Effector CD4-positive, alpha-beta T cell (primary cell): ENCODE measurements at regions not wholly inside any gene's neighbourhood (a gene's known extent, or its start where the extent isn't known, plus 50 kb on each side); places are given as distances from the start of the nearest gene placed in this dataset.
"Not testable (repeated sequence)": the region's sequence is repeated elsewhere in the genome, so short reads cannot be mapped to it uniquely, and the experiment has no call there.

ENCODE experiments used
- DNase-seq: peaks from one replicate; pipeline ENCODE4 v3.0.0-alpha.2; 2020

GRCh38 chr1:56263908-56264307 is 315.5 kb downstream of the PLPP3 start:
- no peak for DNase-seq

- no peak for DNase-seq
These were observed 321.0 kb downstream of the PLPP3 start for GRCh38 chr1:56258371-56258770.

GRCh38 chr1:56257726-56258125 is 321.6 kb downstream of the PLPP3 start:
- DNase-seq: no peak

- DNase-seq: no peak
These were observed 323.0 kb downstream of the PLPP3 start for GRCh38 chr1:56256153-56257000.

- no peak for DNase-seq
These were observed 323.7 kb downstream of the PLPP3 start for GRCh38 chr1:56255516-56256152.

GRCh38 chr1:56254130-56254529 is 325.2 kb downstream of the PLPP3 start:
- no peak for DNase-seq

GRCh38 chr1:56250809-56251208 is 328.6 kb downstream of the PLPP3 start:
- no peak for DNase-seq

GRCh38 chr1:56249234-56249633 is 330.1 kb downstream of the PLPP3 start:
- no peak for DNase-seq

GRCh38 chr1:56248138-56248537 is 331.2 kb downstream of the PLPP3 start:
- no peak for DNase-seq

- not testable (repeated sequence) for DNase-seq
These were observed 332.6 kb downstream of the PLPP3 start for GRCh38 chr1:56246726-56247125.

GRCh38 chr1:56240400-56240799 is 339.0 kb downstream of the PLPP3 start:
- no peak for DNase-seq

- no peak for DNase-seq
These were observed 341.8 kb downstream of the PLPP3 start for GRCh38 chr1:56237491-56238064.

- DNase-seq: no peak
These were observed 342.7 kb downstream of the PLPP3 start for GRCh38 chr1:56236688-56237087.

GRCh38 chr1:56235909-56236510 is 343.4 kb downstream of the PLPP3 start:
- DNase-seq: no peak

- no peak for DNase-seq
These were observed 350.2 kb downstream of the PLPP3 start for GRCh38 chr1:56229186-56229585.

GRCh38 chr1:56227886-56228285 is 351.5 kb downstream of the PLPP3 start:
- DNase-seq: no peak

- DNase-seq: no peak
These were observed 352.0 kb downstream of the PLPP3 start for GRCh38 chr1:56227401-56227800.

GRCh38 chr1:56225964-56226815 is 353.2 kb downstream of the PLPP3 start:
- DNase-seq: no peak

GRCh38 chr1:56223968-56224367 is 355.4 kb downstream of the PLPP3 start:
- no peak for DNase-seq

GRCh38 chr1:56222914-56223540 is 356.3 kb downstream of the PLPP3 start:
- no peak for DNase-seq

- no peak for DNase-seq
These were observed 359.3 kb downstream of the PLPP3 start for GRCh38 chr1:56220021-56220420.

GRCh38 chr1:56218023-56218422 is 361.3 kb downstream of the PLPP3 start:
- DNase-seq: no peak
